Hematopoietic multipotent progenitor cell treated with erythropoietin and hydrocortisone succinate and interleukin-3 and kit ligand, for 15 days (in vitro differentiated cells): ENCODE measurements at regions not wholly inside any gene's neighbourhood (a gene's known extent, or its start where the extent isn't known, plus 50 kb on each side); places are given as distances from the start of the nearest gene placed in this dataset.

Source experiments
- DNase-seq: peaks from one replicate; pipeline ENCODE4 v3.0.0-alpha.2; 2015; ENCODE audit warnings: low spot score

GRCh38 chr22:49481659-49482399 lies 345.8 kb downstream of the BRD1 start:
- no peak for DNase-seq

DNA sequence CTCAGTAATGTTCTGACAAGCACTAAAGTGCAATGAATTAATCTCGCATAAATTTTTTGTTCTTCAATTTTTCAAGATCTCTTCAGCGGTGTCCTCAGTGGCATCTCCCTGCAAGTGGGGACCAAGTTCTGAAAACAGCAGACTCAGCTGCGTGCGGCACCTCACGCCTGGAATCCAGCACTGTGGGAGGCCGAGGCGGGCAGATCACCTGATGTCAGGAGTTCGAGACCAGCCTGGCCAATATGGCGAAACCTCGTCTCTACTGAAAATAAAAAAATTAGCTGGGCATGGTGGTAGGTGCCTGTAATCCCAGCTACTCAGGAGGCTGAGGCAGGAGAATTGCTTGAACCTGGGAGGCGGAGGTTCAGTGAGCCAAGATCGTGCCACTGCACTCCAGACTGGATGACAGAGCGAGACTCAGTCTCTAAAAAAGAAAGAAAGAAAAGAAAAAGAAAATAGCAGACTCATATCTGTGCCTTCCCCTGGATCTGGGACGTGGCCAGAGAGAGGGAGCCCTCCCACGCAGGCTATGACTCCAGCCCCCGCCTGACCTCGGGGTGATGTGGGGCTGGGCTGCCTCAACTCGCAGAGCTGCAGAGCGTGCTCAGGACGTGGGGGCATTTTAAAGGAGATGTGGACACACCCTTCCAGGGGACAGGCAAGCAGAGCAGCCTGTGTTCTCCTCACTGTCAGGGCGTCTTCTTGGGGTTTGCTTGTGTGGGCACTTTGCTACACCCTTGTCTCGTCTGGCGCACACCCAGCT lies 346.6 kb downstream of the BRD1 start:
- no peak for DNase-seq

DNA sequence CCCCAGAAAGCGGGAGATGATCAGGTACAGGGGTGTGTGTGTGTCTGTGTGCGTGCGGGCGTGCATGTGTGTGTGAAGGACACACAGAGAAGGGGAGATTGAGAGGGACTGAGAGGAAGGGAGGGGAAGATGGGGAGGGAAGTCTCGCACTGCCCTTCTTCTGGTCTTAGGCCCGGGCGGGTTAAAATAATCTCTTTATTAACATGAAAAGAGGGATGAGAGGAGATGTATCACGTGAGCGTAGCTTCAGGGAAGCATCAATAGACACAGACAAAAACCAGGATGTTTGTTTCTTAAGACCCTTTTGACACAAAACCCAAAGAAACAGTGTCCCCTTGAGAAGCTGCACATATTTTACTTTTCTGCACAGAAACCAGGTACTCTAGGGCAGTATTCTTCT lies 347.3 kb downstream of the BRD1 start:
- DNase-seq = no peak

DNA sequence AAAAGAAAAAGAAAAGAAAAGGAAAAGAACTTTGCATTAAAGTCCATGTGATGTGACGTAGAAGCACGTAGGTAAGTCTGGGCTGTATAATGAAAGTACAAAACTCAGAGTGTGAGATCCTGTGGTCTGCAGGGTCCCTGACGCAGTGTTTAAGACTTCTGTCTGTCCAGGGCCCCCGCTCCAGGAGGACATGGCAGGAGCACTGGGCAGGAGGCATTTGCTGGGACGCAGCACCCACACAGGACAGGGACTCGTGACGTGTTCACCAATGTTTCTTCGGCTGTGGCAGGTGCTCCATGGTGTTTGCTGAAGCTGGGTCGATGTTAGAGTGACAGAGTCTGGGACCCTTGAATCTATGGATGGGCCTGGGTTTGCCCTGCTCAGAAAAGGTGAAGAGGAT lies 348.1 kb downstream of the BRD1 start:
- no peak for DNase-seq

DNA sequence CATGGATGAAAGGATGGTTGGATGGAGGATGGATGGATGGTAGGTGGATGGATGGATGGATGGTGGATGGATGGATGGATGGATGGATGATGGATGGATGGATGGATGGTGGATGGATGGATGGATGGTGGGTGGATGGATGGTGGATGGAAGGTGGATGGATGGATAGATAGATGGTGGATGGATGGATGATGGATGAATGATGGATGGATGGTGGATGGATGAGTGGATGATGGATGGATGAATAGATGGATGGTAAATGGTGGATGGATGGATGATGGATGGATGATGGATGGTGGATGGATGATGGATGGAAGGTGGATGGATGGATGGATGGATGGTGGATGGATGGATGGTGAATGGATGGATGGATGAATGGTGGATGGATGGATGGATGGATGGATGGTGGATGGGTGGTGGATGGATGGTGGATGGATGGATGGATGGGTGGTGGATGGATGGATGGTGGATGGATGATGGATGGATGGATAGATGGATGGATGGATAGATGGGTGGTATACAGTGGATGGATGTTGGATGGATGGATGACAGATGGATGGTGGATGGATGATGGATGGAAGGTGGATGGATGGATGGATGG lies 350.8 kb downstream of the BRD1 start:
- no peak for DNase-seq

DNA sequence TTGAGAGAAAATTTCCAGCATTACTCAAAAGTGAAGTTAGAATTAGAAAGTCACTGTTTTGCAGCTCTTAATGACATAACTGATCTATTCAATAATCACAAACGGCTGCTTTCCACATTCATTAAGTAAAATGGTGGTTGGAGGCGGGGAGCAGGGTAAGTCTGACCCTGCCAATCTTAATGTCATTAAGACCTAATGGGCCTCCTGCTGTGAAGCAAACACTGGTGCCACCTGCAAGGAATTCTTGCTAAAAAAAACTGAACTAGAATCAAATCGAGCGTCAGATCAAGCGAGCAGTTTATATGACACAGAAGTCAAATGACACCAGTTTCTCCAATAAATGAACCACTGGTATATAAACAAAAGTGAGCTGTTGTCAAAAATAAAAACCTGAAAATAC lies 351.5 kb downstream of the BRD1 start:
- DNase-seq = no peak

DNA sequence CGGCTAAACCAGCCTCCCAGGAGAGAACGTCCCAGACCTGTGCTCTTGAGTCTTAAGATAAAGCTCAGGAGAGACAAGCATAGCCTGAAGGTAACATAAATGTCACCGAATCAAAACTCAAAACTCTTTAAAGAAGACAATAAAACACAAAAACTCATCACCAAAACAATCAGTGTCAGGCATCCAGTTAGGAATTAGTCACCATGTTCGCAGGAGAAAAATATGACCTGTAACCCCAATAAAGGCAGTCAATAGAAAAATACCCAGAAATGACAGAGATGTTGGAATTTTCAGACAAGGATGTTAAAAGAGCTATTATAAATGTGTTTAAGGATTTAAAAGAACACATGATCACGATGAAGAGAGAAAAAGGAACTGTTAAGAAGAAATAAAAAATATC lies 352.4 kb downstream of the BRD1 start:
- no peak for DNase-seq

GRCh38 chr22:49473286-49473685 lies 354.4 kb downstream of the BRD1 start:
- DNase-seq = no peak

- DNase-seq = no peak
Observed at GRCh38 chr22:49470741-49471503, 356.8 kb downstream of the BRD1 start.

GRCh38 chr22:49469896-49470740 lies 357.6 kb downstream of the BRD1 start:
- DNase-seq = no peak

- DNase-seq = no peak
Observed at GRCh38 chr22:49468487-49469198, 359.0 kb downstream of the BRD1 start.

DNA sequence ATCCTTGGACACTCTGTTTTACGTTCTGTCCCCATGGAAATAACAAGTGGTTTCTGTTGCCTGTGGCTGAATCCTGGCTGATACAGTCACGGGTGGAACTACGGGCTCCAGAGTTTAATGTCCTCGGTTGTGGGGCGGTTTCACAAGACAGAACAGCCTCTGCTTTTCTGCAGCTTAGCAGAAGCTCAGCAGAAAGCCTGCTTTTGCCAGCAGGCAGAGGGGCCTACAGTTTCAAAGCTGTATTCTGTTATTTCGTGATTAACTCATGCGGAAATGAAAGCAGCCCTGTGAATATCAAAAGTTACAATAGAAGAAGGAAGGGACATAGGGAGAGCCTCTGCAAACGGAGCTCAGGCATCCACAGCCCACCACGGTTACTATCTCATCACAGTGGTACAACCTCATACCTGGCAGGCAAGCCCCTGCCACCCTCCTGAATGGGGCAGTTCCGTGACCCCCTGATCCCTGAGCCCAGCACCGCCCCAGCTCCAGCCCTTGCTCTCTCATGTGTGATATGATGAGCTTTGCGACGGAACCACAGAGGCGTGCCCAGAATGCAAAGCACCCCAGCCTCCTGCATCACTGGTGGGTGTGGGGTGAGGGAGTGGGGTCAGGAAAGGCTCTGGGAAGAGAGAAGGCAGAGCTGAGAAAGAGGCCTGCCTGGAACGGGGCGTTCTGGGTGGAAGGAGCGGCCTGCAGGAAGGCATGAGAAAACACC lies 360.6 kb downstream of the BRD1 start:
- DNase-seq = no peak

GRCh38 chr22:49464037-49464436 lies 363.6 kb downstream of the BRD1 start:
- DNase-seq = no peak

- DNase-seq = no peak
Observed at GRCh38 chr22:49462795-49463194, 364.9 kb downstream of the BRD1 start.

DNA sequence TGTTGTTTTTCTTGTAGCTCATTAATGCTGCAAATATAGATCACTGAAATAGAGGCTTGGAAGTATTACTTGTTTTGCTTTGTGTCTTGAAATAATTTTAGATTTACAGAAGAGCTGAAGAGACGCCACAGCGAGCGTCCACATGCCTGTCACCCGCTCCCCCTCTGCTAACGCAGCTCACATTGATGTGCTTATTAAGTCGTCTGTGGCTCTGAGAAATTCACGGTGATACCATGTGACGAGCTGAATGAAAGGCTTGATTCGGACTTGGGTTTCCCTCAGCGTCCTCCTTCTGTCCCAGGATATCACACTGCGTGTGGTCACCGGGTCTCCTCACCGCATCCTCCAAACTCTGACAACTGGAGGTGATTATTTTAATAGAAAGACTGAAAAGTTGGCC lies 365.4 kb downstream of the BRD1 start:
- DNase-seq = no peak

- no peak for DNase-seq
Observed at GRCh38 chr22:49461674-49462073, 366.0 kb downstream of the BRD1 start.

GRCh38 chr22:49460592-49461281 lies 366.9 kb downstream of the BRD1 start:
- no peak for DNase-seq

- DNase-seq = no peak
Observed at GRCh38 chr22:49460091-49460490, 367.6 kb downstream of the BRD1 start.

DNA sequence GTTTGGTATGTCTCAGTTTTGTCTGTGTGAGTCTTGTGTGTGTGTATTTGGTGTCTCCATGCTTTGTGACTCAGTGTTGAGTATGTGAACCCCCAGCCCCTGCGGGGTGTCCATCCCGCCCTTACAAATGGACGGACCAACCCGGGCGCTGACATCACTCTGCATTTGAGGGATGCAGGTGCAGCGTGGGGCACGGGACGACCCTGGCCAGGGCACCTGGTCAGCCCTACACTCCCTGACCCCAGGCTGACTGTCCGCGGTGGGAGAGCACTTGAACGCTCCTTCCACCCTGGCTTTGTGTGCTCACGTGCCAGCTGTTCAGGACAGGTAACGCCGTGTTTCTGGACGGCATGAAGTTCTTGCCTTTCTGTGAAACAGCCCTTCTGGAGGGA lies 369.0 kb downstream of the BRD1 start:
- DNase-seq = no peak
